ENCODE measurements at regions not wholly inside any gene's neighbourhood (a gene's known extent, or its start where the extent isn't known, plus 50 kb on each side); places are given as distances from the start of the nearest gene placed in this dataset.

DNA sequence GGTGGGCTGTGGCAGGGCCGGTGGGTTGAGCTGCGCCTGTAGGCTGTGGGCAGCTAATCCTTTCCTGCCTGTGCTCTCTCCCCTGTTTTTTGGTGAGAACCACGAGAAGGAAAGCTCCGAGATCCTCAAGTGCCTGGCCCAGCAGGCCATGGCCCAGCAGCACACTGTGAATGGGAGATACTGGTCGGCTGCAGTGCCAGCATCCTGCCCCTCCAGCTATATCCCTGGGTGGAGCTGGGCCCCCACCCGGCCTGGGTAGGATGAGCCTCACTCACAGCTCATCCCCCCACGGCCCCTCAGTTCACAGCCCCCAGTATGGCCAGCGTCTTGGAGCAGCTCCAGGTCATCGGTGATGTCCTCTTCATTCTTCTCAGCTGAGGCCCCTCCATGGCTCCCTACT lies 164.4 kb upstream of the ZNF267 start:
- CTCF ChIA-PET: no interaction called here
- H3K9me3 ChIP-seq (ENCODE audit: low read depth, low read length, poor library complexity, severe bottlenecking): no peaks in the 10 kb centered on the region

DNA sequence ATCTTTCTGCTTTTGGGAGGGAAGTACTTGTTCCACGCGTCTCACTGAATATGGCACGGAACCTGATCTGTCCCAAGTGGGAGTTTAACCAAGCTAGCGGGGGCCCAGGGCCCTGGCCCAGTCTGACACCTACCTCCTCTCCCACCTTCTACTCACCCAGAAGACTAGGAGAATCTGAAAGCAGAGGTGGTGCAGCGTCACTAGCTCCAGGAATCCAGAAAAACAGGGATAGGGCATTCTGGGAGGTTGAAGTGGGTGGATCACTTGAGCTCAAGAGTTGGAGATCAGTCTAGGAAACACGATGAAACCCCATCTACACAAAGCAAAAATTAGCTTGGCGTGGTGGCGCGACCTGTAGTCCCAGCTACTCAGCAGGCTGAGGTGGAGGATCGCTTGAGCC lies 163.5 kb upstream of the ZNF267 start:
- no peaks in the 10 kb centered on the region for H3K9me3 ChIP-seq (ENCODE audit: low read depth, low read length, poor library complexity, severe bottlenecking)
- no peaks in the 10 kb centered on the region for H3K36me3 ChIP-seq (ENCODE audit: insufficient read depth, low read length, poor library complexity, severe bottlenecking)
- no peaks in the 10 kb centered on the region for H3K4me1 ChIP-seq (ENCODE audit: insufficient read depth, low read length, poor library complexity, severe bottlenecking)
- no peak overlapping the region for H3K4me3 ChIP-seq (ENCODE audit: low read depth, low read length, poor library complexity, severe bottlenecking)
- no peaks in the 10 kb centered on the region for H3K27me3 ChIP-seq (replicated peaks; ENCODE audit: insufficient read depth, low read depth, low read length, poor library complexity)
- DNase-seq (ENCODE audit: low spot score): no peak
- H3K27ac ChIP-seq (ENCODE audit: low read depth, low read length, poor library complexity, severe bottlenecking): no peak overlapping the region
- POLR2A ChIA-PET (ENCODE audit: low non-redundant PET): no interaction called here
- TF ChIP-seq, protein P1, sequence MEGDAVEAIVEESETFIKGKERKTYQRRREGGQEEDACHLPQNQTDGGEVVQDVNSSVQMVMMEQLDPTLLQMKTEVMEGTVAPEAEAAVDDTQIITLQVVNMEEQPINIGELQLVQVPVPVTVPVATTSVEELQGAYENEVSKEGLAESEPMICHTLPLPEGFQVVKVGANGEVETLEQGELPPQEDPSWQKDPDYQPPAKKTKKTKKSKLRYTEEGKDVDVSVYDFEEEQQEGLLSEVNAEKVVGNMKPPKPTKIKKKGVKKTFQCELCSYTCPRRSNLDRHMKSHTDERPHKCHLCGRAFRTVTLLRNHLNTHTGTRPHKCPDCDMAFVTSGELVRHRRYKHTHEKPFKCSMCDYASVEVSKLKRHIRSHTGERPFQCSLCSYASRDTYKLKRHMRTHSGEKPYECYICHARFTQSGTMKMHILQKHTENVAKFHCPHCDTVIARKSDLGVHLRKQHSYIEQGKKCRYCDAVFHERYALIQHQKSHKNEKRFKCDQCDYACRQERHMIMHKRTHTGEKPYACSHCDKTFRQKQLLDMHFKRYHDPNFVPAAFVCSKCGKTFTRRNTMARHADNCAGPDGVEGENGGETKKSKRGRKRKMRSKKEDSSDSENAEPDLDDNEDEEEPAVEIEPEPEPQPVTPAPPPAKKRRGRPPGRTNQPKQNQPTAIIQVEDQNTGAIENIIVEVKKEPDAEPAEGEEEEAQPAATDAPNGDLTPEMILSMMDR (conservative IDR thresholded peaks at IDR 0.05; ENCODE audit: low read depth, low read length): no peak
- no peak for TF ChIP-seq EZH2 (IDR thresholded peaks at IDR 0.05; ENCODE audit: borderline replicate concordance, low read depth, low read length, poor library complexity, severe bottlenecking)
- CTCF ChIA-PET: no interaction called here
- intact Hi-C loops (cut with micrococcal nuclease; ENCODE audit: unreplicated experiment): loop anchor here (10.0 kb wide), 1 partner anchor 155 kb away; no protein-coding TSS in a partner anchor
- BruUV-seq (replicated peaks): no TSS peak

More for the DNA sequence above, 164.4 kb upstream of the ZNF267 start:
- no peak for DNase-seq (ENCODE audit: low spot score)
- Histone ChIP-seq H3K36me3 (ENCODE audit: insufficient read depth, low read length, poor library complexity, severe bottlenecking) (no peaks in the 10 kb centered on the region), H3K27ac (ENCODE audit: low read depth, low read length, poor library complexity, severe bottlenecking) (no peak overlapping the region), H3K4me3 (ENCODE audit: low read depth, low read length, poor library complexity, severe bottlenecking) (no peak overlapping the region), H3K4me1 (ENCODE audit: insufficient read depth, low read length, poor library complexity, severe bottlenecking) (no peaks in the 10 kb centered on the region), H3K27me3 (replicated peaks; ENCODE audit: insufficient read depth, low read depth, low read length, poor library complexity) (no peaks in the 10 kb centered on the region)
- TF ChIP-seq, protein P1 (conservative IDR thresholded peaks at IDR 0.05; ENCODE audit: low read depth, low read length): no peak
- no peak for TF ChIP-seq EZH2 (IDR thresholded peaks at IDR 0.05; ENCODE audit: borderline replicate concordance, low read depth, low read length, poor library complexity, severe bottlenecking)
- no TSS peak for BruUV-seq (replicated peaks)
- intact Hi-C loops (cut with micrococcal nuclease; ENCODE audit: unreplicated experiment): no loop called here
- POLR2A ChIA-PET (ENCODE audit: low non-redundant PET): interaction anchor here (0.6 kb wide), 1 partner anchor 18 kb away, joined by 3 read pairs; no protein-coding TSS in a partner anchor

DNA sequence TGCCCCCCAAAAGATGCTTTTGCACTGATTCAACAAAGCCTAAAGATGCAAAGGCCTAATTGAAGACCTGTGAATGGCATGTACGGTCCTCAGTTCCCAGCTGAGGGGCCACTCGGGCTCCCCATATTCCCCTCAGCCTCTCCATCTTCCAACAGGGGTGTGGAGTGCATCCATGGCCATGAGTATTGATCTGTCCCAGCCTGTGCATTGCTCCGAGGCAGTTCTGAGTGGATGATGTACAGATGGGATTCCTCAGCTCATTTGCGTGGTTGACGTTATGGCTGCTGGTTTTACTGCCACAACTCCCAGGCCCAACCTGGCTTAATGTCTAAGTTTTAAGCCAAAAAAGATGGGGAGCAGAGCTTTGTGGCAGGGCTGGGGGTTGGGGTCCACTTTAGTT lies 162.7 kb upstream of the ZNF267 start:
- intact Hi-C loops (cut with micrococcal nuclease; ENCODE audit: unreplicated experiment): loop anchor here (10.0 kb wide), 1 partner anchor 154 kb away; no protein-coding TSS in a partner anchor
- CTCF ChIA-PET: no interaction called here
- BruUV-seq (replicated peaks): no TSS peak
- no peaks in the 10 kb centered on the region for H3K27me3 ChIP-seq (replicated peaks; ENCODE audit: insufficient read depth, low read depth, low read length, poor library complexity)
- DNase-seq (ENCODE audit: low spot score): no peak
- H3K9me3 ChIP-seq (ENCODE audit: low read depth, low read length, poor library complexity, severe bottlenecking): no peaks in the 10 kb centered on the region
- no peaks in the 10 kb centered on the region for H3K36me3 ChIP-seq (ENCODE audit: insufficient read depth, low read length, poor library complexity, severe bottlenecking)
- H3K4me1 ChIP-seq (ENCODE audit: insufficient read depth, low read length, poor library complexity, severe bottlenecking): no peaks in the 10 kb centered on the region
- POLR2A ChIA-PET (ENCODE audit: low non-redundant PET): no interaction called here
- H3K4me3 ChIP-seq (ENCODE audit: low read depth, low read length, poor library complexity, severe bottlenecking): no peak overlapping the region
- no peak for TF ChIP-seq EZH2 (IDR thresholded peaks at IDR 0.05; ENCODE audit: borderline replicate concordance, low read depth, low read length, poor library complexity, severe bottlenecking)
- TF ChIP-seq, protein P1 (conservative IDR thresholded peaks at IDR 0.05; ENCODE audit: low read depth, low read length): no peak
- no peak overlapping the region for H3K27ac ChIP-seq (ENCODE audit: low read depth, low read length, poor library complexity, severe bottlenecking)

Measured in A673 (cell line).